Right lung (tissue), 2 donors: ENCODE measurements at regions not wholly inside any gene's neighbourhood (a gene's known extent, or its start where the extent isn't known, plus 50 kb on each side); places are given as distances from the start of the nearest gene placed in this dataset.

ENCODE experiments used
- DNase-seq, 2 donors: peaks; one replicate each; pipeline ENCODE4 v3.0.0-alpha.2; 2013

DNA sequence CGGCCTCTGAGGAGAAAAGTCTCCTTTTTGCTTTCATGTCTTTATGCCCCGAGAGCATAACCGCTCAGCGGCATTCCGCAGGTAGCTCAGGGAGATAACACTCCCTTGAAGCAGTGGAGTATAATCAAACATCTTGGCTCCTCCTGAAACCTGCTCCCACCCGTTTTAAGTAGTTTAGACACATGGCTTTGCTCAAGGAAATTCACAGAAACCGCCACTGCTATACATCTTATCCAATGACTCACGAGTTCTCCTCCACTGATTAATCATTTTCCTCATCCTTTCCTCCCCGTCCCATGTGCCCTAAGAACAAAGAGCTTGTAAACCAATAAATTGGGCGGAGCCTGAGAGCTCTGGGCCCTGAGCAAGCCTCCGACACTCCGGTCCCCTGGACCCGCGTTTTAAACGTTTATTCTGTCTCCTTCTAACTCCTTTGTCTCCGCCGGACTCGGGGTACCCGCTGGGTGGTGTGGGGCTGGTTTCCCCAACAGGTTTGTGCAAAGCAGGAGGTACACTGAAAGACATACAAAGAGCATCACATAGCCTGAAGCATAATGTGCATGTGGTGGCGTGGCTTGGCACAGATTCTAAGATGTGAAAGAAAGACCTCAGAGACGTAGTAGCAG, 401.2 kb downstream of the TLL1 start:
- no peak for DNase-seq

- DNase-seq = no peak
These were observed 401.7 kb downstream of the TLL1 start for GRCh38 chr4:166274775-166275174.

GRCh38 chr4:166277401-166277800, 404.4 kb downstream of the TLL1 start:
- no peak for DNase-seq

DNA sequence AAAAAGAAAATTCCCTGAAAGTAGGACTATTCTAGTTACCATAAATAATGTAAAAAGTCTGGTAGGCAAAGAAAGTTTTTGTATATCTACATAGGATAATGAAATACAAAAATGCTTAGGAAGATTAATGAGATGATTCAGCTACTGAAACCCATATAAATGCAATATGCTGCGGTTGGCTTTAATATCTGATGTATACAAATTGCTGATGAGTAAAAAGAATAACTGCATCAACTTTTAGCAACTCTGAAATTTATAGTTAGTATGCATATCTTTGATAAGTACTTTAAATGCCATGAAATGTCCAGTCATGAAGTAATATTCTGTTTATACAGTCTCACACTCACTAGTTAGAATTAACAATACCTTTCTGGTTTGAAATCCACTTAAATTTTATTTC, 404.8 kb downstream of the TLL1 start:
- DNase-seq = no peak

DNA sequence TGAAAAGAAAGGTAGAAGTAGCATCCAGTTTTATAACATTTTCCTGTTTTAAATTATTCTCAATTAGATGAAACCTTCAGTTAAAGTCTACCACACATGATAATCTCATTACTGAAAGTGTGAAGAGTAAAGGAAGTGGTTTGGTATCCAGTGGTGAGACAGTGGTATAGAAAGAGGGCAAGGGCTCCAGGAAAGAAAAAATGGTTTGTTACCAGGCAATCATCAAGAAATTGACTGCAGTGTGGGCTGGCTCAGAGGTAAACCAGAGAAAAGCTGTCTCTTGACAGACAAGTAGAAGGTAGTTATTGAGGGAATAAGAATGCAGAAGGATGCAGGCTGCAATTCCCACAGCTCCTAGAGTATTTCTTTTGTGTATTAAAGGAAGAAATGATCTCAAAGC, 406.2 kb downstream of the TLL1 start:
- no peak for DNase-seq

GRCh38 chr4:166280642-166281041, 407.6 kb downstream of the TLL1 start:
- no peak for DNase-seq

DNA sequence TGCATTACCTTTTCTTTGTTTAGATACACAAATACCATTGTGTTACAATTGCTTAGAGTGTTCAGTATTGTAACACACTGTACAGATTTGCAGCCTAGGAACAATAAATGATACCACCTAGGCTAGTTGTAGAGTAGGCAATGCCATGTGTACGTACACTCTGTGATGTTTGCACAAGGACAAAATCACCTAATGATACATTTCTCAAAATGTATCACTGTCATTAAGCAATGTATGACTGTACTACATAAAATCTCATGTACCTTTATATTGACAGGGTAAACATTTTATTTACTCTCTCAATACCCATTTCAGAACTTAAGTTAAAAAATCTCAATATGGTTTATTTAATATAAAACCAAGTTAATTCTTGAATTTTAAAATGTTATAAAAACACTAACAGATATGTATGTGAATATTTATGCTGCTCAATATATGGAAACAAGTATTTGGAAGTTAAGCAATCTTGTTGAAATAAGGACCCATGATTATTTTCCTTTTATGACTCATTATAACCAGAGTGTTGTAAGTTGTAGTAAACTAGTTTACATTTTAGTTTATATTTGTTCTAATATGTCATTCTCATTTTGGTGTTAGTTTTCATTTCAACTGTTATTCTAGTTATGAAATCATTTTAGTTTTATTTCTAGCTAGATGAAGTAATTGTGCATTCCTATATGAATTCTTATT, 409.2 kb downstream of the TLL1 start:
- DNase-seq = no peak

GRCh38 chr4:166284221-166284620, 411.2 kb downstream of the TLL1 start:
- no peak for DNase-seq

DNA sequence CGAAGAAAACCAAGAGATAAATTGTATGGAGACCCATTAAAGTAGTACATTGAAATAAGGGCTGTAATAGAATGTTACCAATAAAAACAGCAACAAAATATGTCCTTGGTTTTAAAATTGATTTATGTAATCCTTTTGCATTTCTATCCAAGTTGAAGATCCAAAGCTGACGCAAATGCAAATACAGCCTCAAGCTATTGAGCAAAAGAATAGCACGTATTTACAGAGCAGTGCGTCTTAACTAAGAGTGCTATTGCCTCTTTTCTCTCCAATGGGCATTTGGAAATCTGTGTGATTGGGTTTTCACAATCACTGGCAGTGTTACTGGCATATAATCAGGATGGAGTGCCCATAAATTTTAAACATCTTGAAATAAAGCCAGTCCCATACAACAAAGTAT, 417.4 kb downstream of the TLL1 start:
- DNase-seq = no peak

- no peak for DNase-seq
These were observed 420.5 kb downstream of the TLL1 start for GRCh38 chr4:166293556-166293955.

GRCh38 chr4:166301266-166301665, 428.2 kb downstream of the TLL1 start:
- DNase-seq = no peak

- DNase-seq = no peak
These were observed 435.6 kb downstream of the TLL1 start for GRCh38 chr4:166308647-166309046.

DNA sequence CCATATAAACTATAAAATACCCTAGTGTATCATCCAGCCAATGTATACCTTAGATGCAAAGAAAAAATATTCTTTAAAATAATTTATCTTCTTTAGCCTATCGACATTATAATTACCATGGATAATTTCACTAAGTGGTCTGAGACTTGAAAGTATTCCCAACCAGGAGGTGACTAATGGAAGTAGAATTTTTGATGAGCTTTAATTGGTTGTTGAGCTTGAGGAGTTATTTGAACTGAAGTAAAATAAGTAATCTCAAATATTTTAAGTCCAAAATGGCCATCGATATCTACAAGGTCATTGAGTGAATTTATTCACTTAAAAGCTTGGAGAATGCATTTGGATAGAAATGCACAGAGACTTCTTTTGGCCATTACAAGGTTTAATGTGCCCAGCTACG, 436.2 kb downstream of the TLL1 start:
- no peak for DNase-seq

DNA sequence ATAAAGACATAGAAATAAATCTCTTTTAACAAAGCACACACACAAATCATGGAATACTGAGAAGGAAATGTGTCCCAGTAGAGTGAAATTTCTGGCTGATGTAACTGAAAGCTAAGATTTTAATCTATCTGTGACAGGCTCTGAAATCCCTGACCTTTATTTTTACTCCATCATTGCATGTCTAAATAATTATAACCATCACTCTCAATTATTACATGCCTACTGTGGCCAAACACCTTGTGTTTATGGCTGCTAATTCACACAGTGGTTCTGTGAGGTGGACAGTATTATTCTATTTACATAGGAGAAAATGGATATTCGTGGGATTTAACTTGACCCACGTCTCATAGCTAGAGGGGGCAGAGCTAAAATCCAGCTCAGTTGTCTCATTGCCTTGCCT, 438.1 kb downstream of the TLL1 start:
- DNase-seq = no peak

DNA sequence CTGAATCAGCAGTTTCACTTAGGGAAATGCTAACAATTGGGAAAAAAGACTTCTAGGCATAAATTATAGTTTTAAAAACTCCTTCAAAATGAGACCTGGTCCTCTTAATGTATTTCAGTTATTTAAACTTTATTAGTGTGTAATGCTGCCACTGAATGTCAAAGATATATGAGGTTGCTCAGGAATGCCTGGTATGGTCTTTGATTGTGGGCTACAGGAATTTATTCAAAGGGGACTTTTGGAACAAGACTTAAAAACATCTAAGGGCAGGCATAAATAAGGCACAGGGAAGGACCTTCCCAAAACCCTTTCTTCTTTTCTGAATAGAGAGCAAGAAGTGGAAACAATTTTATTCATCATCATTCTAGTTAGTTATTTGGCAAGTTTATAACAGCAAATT, 439.1 kb downstream of the TLL1 start:
- DNase-seq = no peak

DNA sequence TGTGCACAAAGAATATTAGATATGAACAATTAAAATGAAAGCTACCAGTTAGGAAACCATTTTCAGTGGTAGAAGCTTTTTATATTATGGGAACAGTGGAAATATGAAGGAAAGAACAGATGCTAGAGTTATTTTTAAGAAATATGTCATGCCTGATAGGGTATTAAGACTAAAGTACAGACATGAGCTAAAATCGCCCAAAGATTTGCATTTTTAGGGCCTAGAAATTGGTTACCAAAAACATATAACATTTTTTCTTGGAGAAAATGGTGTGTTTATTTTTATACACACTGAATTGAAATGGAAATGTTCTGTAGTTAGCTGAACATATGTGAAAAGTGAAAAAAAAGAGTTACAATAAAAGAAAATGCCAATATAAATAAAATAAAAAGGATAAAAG, 441.9 kb downstream of the TLL1 start:
- DNase-seq = no peak

DNA sequence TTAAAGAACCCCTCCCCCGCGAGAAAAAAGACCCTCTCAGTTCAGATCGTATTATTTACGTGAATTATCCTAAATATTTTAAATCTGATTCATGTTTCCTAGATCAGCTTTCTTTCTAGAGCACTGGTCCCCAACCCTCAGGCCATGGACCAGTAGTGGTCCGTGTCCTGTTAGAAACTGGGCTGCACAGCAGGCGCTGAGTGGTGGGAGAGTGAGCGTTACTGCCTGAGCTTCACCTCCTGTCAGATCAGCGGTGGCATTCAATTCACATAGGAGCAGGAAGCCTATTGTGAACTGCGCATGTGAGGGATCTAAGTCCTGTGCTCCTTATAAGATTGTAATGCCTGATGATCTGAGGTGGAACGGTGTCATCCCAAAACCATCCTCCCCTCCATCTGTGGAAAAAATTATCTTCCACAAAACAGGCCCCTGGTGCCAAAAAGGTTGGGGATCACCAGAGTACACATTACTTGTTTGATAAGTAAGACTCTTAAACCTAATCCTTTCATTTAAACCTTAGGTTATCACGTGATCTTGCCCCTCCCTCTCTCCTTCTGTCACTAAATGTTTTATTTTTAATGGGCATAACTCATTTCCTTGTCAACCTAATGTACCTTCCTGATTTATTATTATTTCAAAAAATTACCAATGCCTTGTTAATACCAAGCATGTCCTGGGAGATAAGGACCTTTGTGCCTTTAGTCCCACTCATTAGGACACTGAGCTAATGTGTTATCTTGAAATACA, 442.9 kb downstream of the TLL1 start:
- DNase-seq = no peak

- no peak for DNase-seq
These were observed 445.9 kb downstream of the TLL1 start for GRCh38 chr4:166318810-166319525.

DNA sequence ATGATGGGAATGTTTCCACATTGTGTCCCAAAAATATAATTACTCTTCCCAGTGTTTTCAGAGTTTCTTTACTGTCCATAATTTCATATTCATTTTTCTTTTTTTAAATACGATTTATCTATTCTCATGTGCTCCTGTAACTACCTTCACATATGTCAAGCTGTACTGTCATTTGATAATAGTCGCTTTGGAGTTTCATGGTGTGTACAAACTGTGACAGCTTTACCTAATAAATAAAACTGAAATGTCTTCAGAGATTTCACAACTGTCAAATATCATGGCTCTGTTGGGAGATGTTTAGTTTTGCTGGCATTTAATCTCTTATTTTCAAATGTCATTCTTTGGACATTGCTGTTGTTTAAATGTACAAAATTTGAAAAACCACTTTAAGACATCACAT, 450.2 kb downstream of the TLL1 start:
- DNase-seq = no peak

DNA sequence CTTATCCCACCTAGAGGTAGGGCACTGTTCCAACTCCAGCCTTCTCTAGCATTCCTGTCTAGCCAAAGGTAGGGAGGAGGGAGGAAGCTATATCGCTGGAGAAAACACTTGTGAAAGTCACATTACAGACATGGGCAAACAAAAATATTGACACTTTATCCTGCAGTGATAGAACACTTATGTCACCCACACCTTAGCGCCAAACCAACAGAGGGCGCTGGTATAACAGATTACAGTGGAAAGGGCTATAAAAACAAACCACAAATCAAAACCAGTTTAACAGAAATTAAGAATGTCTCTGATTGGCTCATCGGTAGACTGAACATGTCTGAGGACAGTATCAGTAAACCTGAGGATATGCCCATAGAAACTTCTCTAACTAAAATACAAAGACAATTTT, 451.3 kb downstream of the TLL1 start:
- DNase-seq = no peak

DNA sequence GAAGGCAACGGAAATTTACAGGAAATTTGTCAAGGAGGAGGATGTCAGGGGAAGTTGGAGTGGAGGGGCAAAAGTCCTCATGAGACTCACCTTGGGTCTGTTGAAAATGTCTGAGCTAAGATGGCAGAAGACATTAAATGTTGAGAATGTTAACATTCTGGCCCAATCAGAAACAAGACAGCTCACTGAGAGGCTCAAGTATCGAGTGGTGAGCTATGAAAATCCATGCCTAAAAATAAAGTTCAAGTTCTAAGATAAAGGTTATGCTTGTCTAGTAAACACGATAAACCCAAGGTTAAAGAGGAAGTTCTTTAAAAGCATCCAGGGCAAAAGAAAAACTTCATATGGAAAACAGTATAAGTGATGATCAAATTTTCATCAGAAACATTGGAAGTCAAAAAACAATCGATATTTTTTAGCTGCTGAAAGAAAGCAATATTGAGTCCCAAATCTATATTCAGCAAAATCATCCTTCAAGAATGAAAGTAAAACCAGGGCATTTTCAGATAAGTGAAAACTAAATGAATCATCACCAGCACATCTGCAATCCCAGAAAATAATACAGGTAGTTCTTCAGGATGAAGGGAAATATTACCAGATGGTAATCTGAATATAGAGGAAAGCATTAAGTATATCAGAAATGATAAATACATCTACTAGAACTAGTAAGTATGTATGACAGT, 462.4 kb downstream of the TLL1 start:
- DNase-seq = no peak

DNA sequence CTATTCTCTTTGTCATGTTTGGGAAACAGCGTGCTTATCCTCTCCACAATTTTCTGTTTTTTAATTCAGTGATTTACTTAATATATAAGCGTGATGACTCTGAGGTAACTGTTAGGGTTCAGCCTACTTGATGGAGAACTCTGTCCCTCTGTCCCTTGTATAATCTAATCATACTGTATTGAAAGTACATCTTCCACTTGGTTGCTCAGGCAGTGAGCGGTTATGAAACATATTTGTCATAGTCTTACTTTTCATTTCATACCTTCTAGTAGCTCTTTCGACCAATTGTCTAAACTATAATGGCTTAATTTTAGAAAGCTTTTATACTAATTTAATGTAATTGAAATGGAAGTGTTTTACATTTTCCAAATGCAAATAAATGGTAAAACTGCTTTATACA, 469.0 kb downstream of the TLL1 start:
- no peak for DNase-seq
